HG03039 (cell line): ENCODE measurements at regions not wholly inside any gene's neighbourhood (a gene's known extent, or its start where the extent isn't known, plus 50 kb on each side); places are given as distances from the start of the nearest gene placed in this dataset.

Experiments
- ATAC-seq: cut with Tn5 transposase; IDR thresholded peaks from one replicate; pipeline ENCODE4 v1.9.1; 2021; ENCODE audit warnings: mild to moderate bottlenecking, moderate library complexity; ENCODE audit not compliant: unreplicated experiment

DNA sequence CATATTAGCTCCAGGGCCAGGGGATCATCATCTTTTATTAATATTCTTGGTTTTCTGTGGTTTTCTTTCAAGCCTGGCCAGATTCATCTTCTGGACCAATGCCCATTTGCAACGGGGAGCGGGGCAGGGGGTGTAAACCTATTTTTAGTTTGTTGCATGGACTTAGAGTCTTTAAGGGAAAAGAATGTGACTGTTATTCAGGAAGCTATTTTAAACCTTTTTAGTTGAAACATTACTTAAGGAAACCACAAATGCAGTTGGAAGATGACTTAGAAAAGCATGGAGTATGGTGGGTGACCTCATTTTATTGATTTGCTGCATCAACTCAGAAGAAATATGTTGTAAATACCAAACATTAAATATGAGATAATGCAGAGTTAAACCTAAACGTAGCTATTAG lies 368.4 kb upstream of the E2F7 start:
- no peak for ATAC-seq

DNA sequence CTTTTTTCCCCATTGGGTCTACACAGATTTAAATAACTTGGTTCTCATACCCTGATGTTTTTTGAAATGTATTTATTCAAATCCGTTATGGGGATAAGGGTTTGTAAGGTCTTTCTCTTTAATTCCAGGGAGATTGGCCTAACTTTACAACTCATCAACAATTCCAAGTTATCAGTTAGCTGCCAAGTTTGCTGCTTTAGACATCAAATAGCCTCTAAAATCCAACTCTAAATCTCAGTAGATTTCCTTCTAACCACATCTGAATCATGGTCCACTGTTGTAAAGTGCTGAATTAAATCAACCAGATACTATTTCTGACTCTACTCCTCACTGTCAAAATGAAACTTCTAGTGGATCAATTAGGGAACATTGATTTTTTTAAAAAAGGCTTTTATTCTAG lies 364.1 kb upstream of the E2F7 start:
- no peak for ATAC-seq

DNA sequence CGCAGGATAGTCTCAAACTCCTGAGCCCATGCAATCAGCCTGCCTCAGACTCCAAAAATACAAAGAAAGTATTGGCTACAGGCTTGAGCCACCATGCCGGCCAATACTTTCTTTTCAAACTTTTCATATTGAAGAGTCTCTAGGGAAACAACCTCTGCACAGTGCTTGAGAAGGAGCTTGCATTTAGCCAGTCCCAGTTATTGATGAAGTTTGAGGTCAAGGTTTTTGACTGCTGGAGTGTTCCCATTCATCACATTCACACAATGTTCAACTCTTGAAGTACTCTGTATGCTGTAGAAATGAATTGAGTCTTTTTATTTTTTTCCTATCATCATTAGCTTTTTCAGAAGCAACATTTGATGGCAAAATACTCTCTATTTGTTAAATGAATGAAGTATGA lies 355.8 kb upstream of the E2F7 start:
- no peak for ATAC-seq

DNA sequence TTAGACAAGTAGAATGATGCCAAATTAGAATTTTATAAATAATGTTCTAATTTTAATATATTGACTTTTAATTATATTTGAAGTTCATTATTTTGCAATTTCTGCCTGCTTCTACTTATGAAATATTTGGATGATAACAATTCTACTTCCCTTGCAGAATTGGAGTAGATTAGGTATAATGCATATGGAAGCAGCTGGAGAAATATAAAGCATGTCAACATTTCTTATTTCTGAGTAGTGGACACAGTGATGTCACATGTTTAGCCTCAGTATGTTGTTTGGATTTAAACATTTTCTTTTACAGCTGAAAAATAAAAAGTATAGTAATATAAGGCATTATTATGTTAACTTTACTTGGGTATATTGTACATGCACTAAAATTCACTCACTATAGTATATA lies 344.2 kb upstream of the E2F7 start:
- ATAC-seq, result no peak

DNA sequence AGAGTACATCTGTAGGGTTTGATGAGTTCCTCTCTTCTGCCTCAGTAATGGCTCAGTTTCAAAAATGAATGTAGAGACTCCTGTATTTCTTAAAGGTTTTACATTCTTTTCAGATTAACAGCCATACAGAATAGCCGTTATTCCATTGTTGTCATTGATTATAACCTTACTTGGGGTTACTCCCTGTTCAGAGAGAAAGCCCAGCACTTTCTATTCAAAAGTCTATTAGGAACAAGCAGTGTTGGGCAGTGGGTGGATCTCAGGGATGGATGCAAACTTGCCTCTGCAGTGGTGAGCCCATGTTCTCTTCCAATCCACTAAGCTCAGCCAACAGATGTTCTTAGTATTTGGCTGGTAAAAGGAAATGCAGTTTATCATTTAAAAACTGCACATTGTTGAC lies 342.6 kb upstream of the E2F7 start:
- no peak for ATAC-seq

DNA sequence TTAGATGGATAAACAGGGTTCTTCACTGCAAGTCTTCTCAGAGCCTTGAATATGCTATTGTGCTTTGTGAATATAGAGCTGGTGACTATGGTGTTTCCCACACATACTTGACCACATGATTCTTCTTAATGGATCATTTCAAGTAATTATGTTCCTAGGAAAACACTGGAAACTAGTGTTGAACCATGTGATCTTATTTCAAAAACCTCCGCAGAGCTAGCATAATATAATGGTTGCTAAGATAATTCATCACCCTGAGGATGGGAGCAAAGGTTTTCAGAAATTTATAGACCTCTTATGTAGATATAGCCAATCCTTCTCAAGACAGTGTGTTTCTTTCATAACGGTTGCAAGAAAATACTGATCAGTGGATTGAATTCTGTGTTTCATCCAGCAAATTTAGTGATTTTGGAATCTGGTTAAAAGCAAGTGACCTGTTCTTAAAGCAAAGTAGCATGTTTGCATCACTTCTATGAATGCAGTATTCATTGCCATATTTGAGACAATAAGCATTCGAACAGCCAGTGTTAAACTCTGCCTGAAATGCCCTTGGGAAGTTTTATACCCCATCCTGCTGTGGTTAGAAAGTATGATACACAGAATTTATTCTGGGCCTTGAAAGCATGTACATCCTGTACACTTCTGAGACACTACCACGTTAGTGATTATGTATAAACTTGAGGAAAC lies 341.0 kb upstream of the E2F7 start:
- no peak for ATAC-seq

DNA sequence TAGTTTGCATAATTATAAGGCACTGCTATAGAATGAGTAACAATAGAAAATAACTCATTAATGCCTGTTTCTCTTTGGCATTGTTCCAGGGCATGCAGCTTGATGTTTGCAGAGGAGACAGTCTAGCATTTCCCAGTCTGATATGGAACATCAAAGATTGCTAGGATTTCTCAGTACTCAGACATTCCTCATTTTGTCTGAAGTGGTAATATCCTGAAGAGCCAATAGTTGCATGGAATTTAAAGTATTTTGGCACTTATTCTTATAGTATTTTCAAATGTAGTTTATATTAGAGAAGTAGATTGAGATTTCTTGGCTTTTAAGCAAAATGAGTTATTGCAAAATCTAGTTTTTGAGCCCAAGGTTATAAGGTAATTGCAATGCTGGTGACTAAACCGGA lies 337.3 kb upstream of the E2F7 start:
- ATAC-seq, result no peak

DNA sequence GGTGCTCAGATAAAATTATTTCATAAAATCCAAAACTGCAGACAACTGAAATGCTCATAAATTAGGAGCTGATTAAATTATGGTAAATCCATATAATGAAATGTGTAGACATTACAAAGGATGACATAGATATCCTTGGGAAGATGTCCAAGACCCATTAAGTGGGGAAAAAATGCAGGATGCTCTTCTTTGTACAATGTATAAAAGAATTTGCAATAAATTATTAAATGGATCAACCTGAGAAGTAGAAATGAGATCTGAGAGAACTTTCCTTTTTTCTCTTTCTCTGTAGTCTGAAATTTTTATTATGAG lies 336.4 kb upstream of the E2F7 start:
- ATAC-seq, result no peak

DNA sequence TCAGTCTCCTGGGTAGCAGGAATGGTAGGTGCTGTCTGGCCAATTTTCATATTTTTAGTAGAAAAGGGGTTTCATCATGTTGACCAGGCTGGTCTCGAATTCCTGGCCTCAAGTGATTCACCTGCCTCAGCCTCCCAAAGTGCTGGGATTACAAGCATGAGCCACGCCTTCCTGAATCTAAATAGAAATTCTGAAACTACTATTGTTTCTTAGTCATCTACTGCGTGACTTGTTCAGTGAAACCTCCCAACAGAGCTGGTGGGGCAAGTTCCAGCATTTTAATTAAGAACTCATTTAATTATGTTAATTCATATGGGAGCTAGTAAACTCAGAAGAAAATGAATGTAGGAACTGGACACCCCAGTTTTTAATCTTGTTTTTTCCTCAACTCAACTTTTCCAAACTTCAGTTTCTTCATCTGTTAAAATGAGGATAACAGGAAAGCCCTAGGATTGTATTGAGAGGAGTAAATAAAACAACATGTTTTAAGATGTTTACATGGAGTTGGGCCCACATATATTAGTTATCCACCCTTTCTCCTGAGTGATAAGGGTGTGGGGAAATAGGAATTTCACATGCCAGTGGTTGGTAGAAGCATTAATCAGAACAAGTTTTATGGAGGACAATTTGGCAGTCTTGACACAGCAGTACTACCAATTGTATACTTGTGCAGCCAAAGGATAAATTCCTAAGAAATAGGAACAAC lies 335.8 kb upstream of the E2F7 start:
- ATAC-seq, result no peak

DNA sequence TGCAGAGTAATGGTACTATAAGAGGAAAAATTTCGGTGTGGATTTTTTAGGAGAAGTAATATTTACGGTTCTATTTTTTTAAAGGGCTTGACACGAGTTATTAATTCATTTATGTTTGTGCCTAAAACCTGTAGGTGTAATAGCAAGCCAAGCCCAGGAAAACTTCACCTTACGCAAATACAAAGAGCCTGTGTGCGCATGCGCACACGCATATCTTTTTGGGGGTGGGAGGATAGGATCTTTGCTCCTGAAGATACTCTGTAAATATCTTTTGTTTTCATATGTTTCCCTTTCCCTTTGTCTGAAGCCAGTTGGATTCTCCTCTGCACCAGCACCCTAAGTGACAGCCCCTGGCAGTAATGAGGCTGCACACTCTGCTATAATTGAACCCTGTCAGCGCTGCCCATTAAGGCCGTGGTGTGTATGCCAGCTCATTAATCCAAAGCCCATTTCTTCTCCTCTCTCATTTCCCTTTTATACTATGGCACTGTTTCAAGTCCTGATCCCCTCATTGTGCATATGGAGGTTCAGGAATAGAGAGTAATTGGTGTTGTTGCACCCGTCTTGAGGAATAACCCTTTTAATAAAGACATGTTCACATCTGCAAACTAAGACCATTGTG lies 327.2 kb upstream of the E2F7 start:
- no peak for ATAC-seq

DNA sequence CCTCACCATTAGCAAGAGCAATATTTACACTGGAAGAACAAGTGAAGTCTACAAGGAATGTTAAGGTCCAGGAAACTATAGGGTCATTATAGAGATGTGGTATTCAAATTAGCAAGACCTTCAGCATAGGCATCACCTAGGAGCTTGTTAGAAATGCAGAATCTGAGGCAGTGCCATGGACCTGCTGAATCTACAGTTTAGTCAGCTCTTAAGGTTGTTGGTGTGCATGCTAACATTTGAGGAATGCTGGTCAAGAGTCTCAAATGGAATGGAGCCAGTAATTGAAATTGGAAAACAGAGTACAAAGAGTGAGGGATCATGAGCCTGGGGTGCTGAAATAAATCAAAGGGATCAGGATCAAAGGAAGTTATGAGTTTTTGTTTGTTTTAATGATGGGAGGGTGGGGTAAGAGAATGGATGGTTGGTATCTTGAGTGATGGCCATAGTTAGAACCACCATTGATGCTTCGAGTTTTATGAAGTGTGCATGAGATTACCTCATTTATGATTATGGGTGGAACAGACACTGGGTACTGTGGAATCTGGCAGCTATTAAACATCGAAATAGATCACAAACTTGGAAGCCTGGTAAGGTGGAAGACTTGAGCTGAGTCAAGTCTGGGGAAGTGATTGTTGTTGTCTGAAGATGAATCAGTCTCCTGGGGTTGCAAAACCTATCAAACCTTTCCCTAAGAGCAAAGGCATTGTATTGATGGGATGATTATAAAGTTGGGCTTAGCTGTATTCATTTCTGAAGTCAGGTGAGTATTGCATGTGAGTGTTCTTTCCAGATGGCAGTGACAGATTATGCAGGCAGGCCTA lies 323.3 kb upstream of the E2F7 start:
- no peak for ATAC-seq

DNA sequence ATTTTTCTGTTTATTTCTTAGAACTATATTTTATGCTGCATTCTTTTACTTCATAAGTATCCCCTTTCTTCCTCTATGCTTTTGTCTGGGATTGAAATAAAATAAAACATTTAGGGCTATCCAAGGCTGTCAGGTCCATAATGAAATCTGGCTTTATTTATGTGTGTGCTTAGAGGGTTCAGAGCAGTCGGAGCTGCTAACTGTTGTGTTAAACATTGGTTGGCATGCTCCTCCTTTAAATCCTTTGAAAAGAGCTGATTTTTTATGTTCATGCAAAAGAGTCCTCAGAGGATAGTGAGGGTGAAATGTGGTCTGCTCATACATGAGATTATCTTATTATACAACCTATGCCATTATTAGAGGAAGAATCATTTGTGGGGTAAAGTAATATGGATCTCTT lies 322.3 kb upstream of the E2F7 start:
- no peak for ATAC-seq

DNA sequence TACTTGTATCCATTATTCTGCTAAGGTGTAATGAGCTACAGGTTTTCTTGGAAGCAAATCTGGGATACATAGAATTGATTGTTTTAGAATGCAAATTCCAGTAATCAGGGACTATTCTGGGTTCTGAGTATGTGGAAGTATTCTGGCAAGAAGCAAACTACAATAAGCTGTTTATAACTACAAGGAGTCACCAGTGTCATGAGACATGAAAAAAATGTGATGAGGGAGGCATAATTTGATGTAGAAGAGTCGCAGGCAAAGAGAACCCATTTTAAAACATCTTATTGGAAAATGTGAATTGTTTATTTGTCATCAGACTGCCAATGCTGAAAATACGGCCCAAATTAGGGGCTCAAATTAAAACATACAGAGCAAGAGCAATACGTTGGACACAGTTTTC lies 321.8 kb upstream of the E2F7 start:
- no peak for ATAC-seq

DNA sequence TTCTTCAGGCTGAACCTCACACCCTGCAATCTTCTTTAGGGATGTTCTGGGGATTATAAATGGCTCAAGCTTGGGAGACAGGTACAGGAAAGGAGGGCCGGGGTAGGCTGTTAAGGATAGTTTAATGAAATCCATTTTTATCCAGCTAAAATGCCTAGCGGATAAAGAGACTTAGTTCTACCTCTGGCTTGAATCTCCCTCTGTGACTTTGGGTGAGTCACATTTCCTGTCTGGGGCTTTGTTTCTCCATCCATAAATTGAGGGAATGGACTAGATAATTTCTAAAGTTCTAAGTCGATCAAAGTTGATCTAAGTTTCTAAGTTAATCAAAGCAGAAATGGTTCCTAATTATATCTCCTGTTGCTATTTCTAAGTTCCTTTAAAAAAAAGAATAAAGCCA lies 319.6 kb upstream of the E2F7 start:
- no peak for ATAC-seq

DNA sequence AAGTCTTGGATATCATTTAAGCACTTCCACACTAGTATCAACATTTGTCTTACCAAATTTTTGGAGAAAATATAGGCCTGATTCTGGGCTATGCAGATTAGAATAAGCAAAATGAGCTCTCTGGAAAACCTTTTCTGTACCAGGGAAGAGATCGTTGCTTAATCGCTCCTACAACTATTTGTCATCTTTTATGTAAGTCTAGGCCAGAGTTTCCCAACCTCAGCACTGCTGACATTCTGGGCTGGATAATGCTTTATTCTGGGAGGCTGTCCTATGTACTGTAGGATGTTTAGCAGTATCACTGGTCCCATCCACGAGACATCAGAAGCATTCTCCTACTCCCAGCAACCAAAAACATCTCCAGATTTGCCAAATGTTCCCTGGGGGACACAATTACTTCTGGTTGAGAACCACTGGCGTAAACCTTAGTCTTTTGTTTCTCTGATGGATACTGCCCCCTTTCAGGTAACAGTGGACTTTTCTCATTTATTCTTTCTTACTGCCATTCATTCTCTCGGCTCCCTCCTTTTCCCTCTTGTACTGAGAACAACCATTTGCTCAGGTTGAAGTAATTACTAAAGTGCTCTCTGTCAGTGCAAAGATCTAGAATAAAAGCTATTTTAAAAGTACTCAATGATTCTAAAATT lies 316.9 kb upstream of the E2F7 start:
- ATAC-seq, result no peak

DNA sequence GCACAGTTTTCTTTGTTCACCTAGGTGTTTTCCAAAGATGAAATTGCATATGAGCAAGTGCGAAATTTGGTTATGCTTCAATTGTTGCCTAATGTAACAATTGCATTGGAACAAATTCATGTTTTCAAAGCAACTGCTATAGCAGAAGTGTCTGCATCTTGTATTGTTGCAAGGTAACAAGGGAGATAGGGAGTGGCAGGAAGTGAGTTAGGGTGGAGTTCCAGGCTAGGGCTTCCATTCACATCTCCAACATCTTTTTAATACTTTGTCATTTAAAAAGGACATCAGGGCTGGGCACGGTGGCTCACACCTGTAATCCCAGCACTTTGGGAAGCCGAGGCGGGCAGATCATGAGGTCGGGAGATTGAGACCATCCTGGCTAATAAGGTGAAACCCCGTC lies 312.3 kb upstream of the E2F7 start:
- no peak for ATAC-seq

DNA sequence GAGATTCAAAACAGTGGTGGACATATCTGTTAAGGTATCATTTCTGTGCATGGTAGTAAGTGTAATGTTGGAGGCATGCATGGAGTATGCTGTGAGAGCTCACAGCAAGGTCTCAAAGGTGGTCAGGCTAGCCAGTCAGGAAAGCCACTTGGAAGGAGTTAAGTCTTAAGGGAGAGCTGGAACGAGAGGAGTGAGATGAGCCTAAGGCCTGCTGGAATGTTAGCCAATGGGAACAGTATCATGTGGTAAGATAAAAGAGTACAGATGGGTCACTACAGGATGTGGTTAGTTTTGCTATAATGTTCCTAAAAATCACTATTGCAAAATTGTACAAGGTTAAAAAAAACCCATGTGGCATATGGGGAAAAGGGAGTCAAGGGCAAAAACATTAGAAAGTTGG lies 311.7 kb upstream of the E2F7 start:
- no peak for ATAC-seq

DNA sequence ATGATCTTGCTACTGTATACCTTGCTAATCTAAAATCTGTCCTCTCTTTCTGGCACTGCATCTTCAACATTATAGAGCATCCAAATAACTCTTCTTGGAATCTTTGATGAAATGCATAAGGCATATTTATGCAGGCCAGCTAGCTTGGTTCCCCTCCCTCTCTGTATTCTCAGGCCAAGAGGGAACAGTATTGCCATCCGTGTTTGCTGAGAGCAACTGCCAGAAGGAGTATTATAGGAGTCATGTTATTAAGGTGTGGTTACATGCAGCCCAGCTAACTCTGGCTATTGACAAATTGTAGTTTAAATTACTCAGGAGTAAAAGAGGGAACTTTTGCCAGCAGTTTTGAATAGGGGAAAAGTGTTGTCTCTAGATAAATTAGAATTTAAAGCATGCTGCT lies 309.3 kb upstream of the E2F7 start:
- ATAC-seq, result no peak

DNA sequence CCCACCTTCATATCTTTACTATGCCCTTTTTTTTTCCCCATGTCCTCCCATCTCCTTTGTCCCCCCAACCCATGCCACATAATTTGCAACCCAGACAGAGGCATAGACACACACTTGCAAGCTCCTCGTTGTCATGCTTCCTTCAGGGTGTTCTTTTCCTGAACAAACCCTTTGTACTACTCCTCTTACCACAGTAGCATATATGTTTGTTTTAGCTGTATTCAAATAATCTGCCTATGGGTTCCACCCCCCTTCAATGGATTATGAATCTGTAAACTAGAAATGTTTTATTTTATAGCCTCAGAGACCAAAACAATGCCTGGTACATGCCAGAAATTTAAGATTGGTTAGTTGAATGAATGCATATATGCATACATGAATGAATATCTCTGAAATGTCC lies 307.1 kb upstream of the E2F7 start:
- no peak for ATAC-seq

DNA sequence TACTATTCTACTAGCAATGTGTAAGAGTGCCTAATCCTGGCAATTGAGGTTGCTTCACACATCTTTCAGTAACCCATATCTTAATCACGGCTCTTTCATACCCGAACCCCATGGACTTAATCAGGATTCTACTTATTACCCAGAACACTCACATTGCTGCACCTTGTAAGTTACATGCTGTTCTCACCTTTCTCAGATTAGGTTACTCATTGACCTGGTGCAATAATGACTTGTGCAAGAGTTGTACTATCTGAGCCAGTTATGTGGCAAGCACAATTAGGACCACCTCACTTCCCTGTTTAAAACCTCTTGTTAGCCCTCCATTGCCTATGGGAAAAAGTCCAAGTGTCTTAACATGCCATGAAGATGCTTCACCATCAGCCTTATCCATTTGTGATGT lies 306.7 kb upstream of the E2F7 start:
- ATAC-seq, result no peak

DNA sequence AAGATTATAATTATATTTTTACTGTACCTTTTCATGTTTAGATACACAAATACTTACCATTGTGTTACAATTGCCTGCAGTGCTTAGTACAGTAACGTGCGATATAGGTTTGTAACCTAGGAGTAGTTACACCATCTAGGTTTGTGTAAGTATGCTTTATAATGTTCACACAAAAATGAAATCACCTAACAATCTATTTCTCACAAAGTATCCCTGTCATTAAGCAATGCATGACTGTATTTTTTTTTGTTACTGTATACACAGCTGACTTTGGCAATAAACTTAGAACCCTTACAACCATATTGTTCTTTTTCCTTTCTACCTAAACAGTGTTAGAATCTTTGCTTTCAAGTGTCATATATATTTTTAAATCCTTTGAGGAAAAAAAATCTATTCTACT lies 303.0 kb upstream of the E2F7 start:
- ATAC-seq, result no peak
